ENCODE measurements at regions not wholly inside any gene's neighbourhood (a gene's known extent, or its start where the extent isn't known, plus 50 kb on each side); places are given as distances from the start of the nearest gene placed in this dataset.

DNA sequence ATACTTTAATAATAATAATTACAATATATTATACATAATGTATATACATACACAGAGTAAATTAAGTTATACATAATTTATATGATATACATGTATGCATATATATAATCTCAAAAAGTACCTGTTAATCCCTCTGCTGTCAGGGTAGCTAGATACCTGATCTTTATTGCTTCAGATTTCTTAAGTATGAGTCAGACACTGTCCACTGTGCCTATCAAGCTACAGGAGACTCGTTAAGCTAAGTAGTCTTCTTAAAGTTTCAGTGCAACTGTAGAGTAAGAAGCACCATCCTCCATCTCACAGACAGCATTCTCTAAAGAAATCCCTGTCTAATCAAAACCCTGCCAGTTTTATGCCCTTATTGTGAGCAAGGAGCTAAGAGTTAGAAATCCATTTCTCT is 428.7 kb downstream of the RERGL start:
- Histone ChIP-seq H3K27me3 (no peaks in the 10 kb centered on the region), H3K4me3 (no peak overlapping the region), H3K4me1 (no peaks in the 10 kb centered on the region), H3K36me3 (no peaks in the 10 kb centered on the region), H3K9me3 (no peaks in the 10 kb centered on the region), H3K27ac (replicated peaks in 1 of 4) (no peak overlapping the region)
- TF ChIP-seq, protein P1, sequence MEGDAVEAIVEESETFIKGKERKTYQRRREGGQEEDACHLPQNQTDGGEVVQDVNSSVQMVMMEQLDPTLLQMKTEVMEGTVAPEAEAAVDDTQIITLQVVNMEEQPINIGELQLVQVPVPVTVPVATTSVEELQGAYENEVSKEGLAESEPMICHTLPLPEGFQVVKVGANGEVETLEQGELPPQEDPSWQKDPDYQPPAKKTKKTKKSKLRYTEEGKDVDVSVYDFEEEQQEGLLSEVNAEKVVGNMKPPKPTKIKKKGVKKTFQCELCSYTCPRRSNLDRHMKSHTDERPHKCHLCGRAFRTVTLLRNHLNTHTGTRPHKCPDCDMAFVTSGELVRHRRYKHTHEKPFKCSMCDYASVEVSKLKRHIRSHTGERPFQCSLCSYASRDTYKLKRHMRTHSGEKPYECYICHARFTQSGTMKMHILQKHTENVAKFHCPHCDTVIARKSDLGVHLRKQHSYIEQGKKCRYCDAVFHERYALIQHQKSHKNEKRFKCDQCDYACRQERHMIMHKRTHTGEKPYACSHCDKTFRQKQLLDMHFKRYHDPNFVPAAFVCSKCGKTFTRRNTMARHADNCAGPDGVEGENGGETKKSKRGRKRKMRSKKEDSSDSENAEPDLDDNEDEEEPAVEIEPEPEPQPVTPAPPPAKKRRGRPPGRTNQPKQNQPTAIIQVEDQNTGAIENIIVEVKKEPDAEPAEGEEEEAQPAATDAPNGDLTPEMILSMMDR (IDR thresholded peaks at IDR 0.05) = no peak
- TF ChIP-seq EP300 (IDR thresholded peaks at IDR 0.05) = no peak
- TF ChIP-seq POLR2A (IDR thresholded peaks at IDR 0.05; ENCODE audit: low read depth) = no peak
- TF ChIP-seq POLR2AphosphoS5 (IDR thresholded peaks at IDR 0.05) = no peak
- WGBS = 86% methylated on average over 1 of the region's 1 CpG
- DNase-seq (ENCODE audit: extremely low spot score) = no peak
- intact Hi-C loops (cut with DNase I) = no loop called here

DNA sequence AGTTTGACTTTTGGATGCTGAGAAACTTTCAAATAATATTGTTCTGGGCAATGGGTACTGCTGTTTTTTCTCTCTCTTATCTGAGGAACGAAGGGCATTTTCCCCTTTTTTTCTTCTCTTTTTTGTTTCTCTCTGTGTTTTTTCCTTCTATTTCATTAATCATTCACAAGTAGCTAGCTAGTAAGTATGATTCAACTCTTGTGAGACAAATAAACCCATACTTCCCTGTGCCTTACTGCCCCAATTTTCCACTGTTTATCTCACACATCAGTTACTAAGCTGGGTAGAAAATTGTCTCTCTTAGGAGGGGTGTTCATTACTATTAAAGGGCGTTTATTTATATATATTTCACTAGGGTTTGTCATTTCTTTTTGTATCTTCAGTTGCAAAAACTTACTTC is 437.6 kb downstream of the RERGL start:
- 65% methylated on average over 2 of the region's 2 CpGs for WGBS
- H3K4me1 ChIP-seq = no peaks in the 10 kb centered on the region

DNA sequence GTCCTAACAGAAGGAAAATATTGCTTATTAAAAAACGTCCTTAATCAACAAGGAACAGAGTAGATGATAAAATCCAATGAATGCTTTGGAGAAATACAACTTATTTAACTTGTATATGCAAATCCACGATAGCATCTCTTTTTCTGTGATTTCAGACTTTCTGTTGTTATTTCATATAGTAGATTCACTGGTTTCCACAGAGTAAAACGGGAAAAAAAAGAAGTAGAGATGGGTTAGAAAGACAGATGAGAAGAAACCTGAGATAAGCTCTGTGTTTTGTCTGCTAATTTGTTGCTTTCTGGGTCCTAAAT is 447.7 kb downstream of the RERGL start:
- no peaks in the 10 kb centered on the region for H3K36me3 ChIP-seq
- H3K4me1 ChIP-seq = no peaks in the 10 kb centered on the region
- 28% methylated on average over 3 of the region's 3 CpGs for WGBS
- DNase-seq (ENCODE audit: extremely low spot score) = no peak
- H3K9me3 ChIP-seq = no peaks in the 10 kb centered on the region
- H3K27me3 ChIP-seq = no peaks in the 10 kb centered on the region
- peak overlapping the region in 1 of 4 donors; percentile 35 for H3K4me3 ChIP-seq
- intact Hi-C loops (cut with DNase I) = no loop called here
- no peak overlapping the region for H3K27ac ChIP-seq (replicated peaks in 1 of 4)
- no peak for TF ChIP-seq POLR2AphosphoS5 (IDR thresholded peaks at IDR 0.05)
- TF ChIP-seq, protein P1 (IDR thresholded peaks at IDR 0.05) = no peak
- no peak for TF ChIP-seq POLR2A (IDR thresholded peaks at IDR 0.05; ENCODE audit: low read depth)
- TF ChIP-seq EP300 (IDR thresholded peaks at IDR 0.05) = no peak

More for the DNA sequence above, 437.6 kb downstream of the RERGL start:
- Histone ChIP-seq H3K27ac (replicated peaks in 1 of 4) (no peak overlapping the region), H3K9me3 (no peaks in the 10 kb centered on the region), H3K36me3 (no peaks in the 10 kb centered on the region), H3K4me3 (no peak overlapping the region), H3K27me3 (no peaks in the 10 kb centered on the region)
- no peak for TF ChIP-seq POLR2A (IDR thresholded peaks at IDR 0.05; ENCODE audit: low read depth)
- no peak for TF ChIP-seq POLR2AphosphoS5 (IDR thresholded peaks at IDR 0.05)
- TF ChIP-seq, protein P1 (IDR thresholded peaks at IDR 0.05) = no peak
- no peak for TF ChIP-seq EP300 (IDR thresholded peaks at IDR 0.05)
- no peak for DNase-seq (ENCODE audit: extremely low spot score)
- intact Hi-C loops (cut with DNase I) = no loop called here

DNA sequence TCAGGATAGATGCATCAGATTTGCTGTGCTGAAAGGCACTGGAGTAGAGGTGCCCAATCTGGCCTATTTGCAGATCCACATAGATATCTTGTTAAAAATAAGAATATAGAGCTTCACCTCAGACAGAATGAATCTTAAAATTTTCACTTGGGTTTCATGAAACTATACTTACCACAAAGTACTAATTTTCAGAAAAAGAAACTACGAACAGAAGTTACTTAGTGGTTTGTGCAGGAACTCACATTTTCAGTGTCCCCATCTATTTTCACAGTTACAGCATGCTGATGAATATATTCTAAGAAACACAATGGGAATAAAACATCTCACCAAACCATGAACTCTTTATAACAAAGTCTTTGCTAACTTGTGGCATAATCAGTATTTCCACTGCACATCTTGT is 449.4 kb downstream of the RERGL start:
- H3K27ac ChIP-seq (replicated peaks in 1 of 4) = no peak overlapping the region
- intact Hi-C loops (cut with DNase I) = no loop called here
- DNase-seq (ENCODE audit: extremely low spot score) = no peak
- H3K27me3 ChIP-seq = no peaks in the 10 kb centered on the region
- WGBS = 94% methylated on average over 1 of the region's 1 CpG
- H3K4me3 ChIP-seq = no peak overlapping the region
- no peaks in the 10 kb centered on the region for H3K36me3 ChIP-seq
- H3K4me1 ChIP-seq = no peaks in the 10 kb centered on the region
- H3K9me3 ChIP-seq = no peaks in the 10 kb centered on the region
- TF ChIP-seq POLR2AphosphoS5 (IDR thresholded peaks at IDR 0.05) (no peak), EP300 (IDR thresholded peaks at IDR 0.05) (no peak), POLR2A (IDR thresholded peaks at IDR 0.05; ENCODE audit: low read depth) (no peak)
- TF ChIP-seq, protein P1 (IDR thresholded peaks at IDR 0.05) = no peak

DNA sequence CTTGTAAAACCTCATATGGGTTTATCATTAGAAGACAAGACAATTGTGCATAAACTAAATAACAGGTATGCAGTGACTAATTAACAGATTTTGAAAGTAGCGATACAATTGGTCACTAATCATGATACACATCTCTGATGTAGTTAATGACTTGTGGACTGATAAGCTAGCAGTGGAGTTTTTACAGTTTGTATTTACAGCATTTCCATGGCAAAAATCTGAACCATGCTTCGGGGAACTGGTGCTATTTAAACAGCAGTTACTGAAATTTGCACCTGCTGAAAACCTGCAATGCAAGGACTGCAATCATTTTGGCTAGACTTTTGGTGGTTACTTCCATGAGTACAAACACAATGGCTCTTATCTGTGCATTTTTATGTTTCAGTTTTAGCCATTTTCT is 471.2 kb downstream of the RERGL start:
- intact Hi-C loops (cut with DNase I) = no loop called here
- WGBS = 80% methylated on average over 2 of the region's 2 CpGs
- DNase-seq (ENCODE audit: extremely low spot score) = no peak

More for the DNA sequence above, 471.2 kb downstream of the RERGL start:
- no peaks in the 10 kb centered on the region for H3K9me3 ChIP-seq
- no peaks in the 10 kb centered on the region for H3K27me3 ChIP-seq
- no peaks in the 10 kb centered on the region for H3K36me3 ChIP-seq
- H3K4me1 ChIP-seq = no peaks in the 10 kb centered on the region
- H3K4me3 ChIP-seq = no peak overlapping the region
- TF ChIP-seq POLR2A (IDR thresholded peaks at IDR 0.05; ENCODE audit: low read depth) (no peak), EP300 (IDR thresholded peaks at IDR 0.05) (no peak)
- TF ChIP-seq, protein P1 (IDR thresholded peaks at IDR 0.05) = no peak
- H3K27ac ChIP-seq (replicated peaks in 1 of 4) = no peak overlapping the region
